Uterus (tissue), 2 donors: ENCODE measurements at regions not wholly inside any gene's neighbourhood (a gene's known extent, or its start where the extent isn't known, plus 50 kb on each side); places are given as distances from the start of the nearest gene placed in this dataset.

ENCODE experiments used
- POLR2A ChIP-seq, 2 donors: fragments of 450-650 bp; IDR thresholded peaks; one replicate each; pipeline ENCODE4 v1.6.1; 2016; ENCODE audit warnings: antibody characterized with exemption in 2 of 2, mild to moderate bottlenecking in 1 of 2, moderate library complexity in 1 of 2
- TF ChIP-seq, protein P1 (sequence below), 4 experiments: fragments of 200-600 bp in 2 of 4; fragments of 450-650 bp in 2 of 4; sonication (generic) in 2 of 4; IDR thresholded peaks; one replicate each; pipeline ENCODE4 v1.5.1; 2016 to 2019; ENCODE audit warnings: antibody characterized with exemption in 4 of 4, mild to moderate bottlenecking in 2 of 4, moderate library complexity in 1 of 4

DNA sequence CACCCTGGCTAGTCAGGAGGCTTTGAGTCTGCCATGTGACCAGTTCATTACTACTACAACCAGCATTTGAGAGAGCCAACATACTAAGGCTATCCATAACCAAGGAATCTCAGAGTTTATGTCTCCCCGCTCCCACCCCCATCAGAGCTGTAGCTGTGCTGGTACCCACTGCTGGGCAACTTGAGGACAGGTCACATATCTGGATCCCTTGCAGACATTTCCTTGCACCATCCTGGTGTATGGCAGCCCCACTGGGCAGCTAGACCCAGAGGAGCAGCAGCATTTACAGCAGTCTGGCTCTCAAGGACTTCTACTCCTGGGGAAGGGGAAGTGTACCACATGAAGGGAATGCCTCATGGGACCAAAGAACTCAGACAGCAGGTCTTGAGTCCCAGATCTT is 160.8 kb upstream of the ST8SIA2 start:
- TF ChIP-seq POLR2A (IDR thresholded peaks at IDR 0.05), result no peak
- TF ChIP-seq, protein P1, sequence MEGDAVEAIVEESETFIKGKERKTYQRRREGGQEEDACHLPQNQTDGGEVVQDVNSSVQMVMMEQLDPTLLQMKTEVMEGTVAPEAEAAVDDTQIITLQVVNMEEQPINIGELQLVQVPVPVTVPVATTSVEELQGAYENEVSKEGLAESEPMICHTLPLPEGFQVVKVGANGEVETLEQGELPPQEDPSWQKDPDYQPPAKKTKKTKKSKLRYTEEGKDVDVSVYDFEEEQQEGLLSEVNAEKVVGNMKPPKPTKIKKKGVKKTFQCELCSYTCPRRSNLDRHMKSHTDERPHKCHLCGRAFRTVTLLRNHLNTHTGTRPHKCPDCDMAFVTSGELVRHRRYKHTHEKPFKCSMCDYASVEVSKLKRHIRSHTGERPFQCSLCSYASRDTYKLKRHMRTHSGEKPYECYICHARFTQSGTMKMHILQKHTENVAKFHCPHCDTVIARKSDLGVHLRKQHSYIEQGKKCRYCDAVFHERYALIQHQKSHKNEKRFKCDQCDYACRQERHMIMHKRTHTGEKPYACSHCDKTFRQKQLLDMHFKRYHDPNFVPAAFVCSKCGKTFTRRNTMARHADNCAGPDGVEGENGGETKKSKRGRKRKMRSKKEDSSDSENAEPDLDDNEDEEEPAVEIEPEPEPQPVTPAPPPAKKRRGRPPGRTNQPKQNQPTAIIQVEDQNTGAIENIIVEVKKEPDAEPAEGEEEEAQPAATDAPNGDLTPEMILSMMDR (IDR thresholded peaks at IDR 0.05), result no peak
